ENCODE measurements at regions not wholly inside any gene's neighbourhood (a gene's known extent, or its start where the extent isn't known, plus 50 kb on each side); places are given as distances from the start of the nearest gene placed in this dataset.
A peak's percentile ranks its signal among the peaks of the same experiment; 100 is the strongest.

DNA sequence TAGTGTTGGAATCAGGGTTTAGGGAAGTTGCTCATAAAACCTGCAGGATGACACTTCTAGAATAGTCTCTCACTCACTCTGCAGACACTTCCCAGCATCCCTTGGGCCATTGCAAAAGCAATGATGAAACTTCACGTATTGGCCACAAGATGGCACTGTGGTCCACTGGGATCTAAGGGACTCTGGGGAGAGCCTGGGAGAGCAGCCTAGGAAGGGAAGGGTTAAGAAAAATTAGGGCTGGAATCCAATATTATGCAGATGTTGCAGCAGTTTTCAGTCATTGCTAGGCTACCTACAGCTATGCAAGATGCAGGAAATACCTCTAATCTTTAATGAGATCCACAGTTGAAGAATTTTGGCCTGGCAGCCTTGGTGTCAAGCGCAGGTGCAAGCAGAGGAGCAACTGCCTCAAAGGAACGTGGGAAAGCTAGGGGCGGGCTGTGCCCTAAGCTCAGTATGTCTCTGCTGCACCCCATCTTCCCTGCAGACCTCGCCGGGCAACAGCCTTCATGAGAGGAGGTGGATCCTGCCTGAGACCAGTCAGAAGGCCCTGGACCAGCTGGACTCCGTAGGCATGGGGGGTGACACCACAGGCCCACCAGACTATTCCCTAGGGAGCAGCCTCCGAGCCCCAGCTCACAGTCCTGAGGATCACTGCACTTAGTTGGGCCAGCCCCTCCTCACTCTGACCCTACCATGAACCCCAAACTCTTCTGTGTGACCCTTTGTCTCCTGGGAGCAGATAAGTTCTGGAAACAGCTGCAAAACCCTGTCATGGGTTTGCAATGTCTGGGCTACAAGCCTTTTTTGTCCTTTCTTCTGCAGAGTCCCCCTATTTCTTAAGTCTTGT is 127.9 kb upstream of the PRSS58 start:
- peak; percentile 62 to 79 for DNase-seq (ENCODE audit: low read depth in 2 of 2)
- Histone ChIP-seq H3K4me2 (ENCODE audit: extremely low read depth, insufficient read depth, low read length) (no peak overlapping the region), H4K20me1 (ENCODE audit: control insufficient read depth, extremely low read depth, insufficient read depth, low read length) (no peaks in the 10 kb centered on the region), H3K4me3 (replicated peaks in 1 of 4; ENCODE audit: control extremely low read depth in 1 of 4, insufficient read depth in 1 of 4, low read depth in 3 of 4, low read length in 4 of 4) (no peak overlapping the region), H3K27me3 (ENCODE audit: control insufficient read depth, insufficient read depth, low read length) (no peaks in the 10 kb centered on the region), H3K36me3 (ENCODE audit: control insufficient read depth, insufficient read depth, low read length) (no peaks in the 10 kb centered on the region), H3K9ac (ENCODE audit: insufficient read depth, low read length) (no peak overlapping the region), H3K27ac (ENCODE audit: insufficient read depth, low read length) (no peak overlapping the region), H3K79me2 (ENCODE audit: control insufficient read depth, insufficient read depth, low read length) (no peaks in the 10 kb centered on the region), H3K4me1 (ENCODE audit: control insufficient read depth, extremely low read depth, insufficient read depth, low read length) (no peaks in the 10 kb centered on the region), H2AFZ (ENCODE audit: low read length) (no peak overlapping the region), H3K9me3 (ENCODE audit: control insufficient read depth, insufficient read depth, low read depth, low read length) (no peaks in the 10 kb centered on the region)
- TF ChIP-seq CTCF (conservative IDR thresholded peaks at IDR 0.05 in 1 of 2, IDR thresholded peaks at IDR 0.05 in 1 of 2; ENCODE audit: low read depth in 1 of 2, low read length in 2 of 2) (peak; percentile 84 to 93), EZH2 (IDR thresholded peaks at IDR 0.05; ENCODE audit: low read length, missing control alignments) (no peak)

GRCh38 chr7:142384493-142384922 is 126.7 kb upstream of the PRSS58 start:
- Histone ChIP-seq H3K36me3 (ENCODE audit: control insufficient read depth, insufficient read depth, low read length) (no peaks in the 10 kb centered on the region), H3K4me1 (ENCODE audit: control insufficient read depth, extremely low read depth, insufficient read depth, low read length) (no peaks in the 10 kb centered on the region), H3K9me3 (ENCODE audit: control insufficient read depth, insufficient read depth, low read depth, low read length) (no peaks in the 10 kb centered on the region), H3K4me3 (replicated peaks in 1 of 4; ENCODE audit: control extremely low read depth in 1 of 4, insufficient read depth in 1 of 4, low read depth in 3 of 4, low read length in 4 of 4) (no peak overlapping the region), H3K27me3 (ENCODE audit: control insufficient read depth, insufficient read depth, low read length) (no peaks in the 10 kb centered on the region), H3K27ac (ENCODE audit: insufficient read depth, low read length) (no peak overlapping the region), H3K9ac (ENCODE audit: insufficient read depth, low read length) (no peak overlapping the region), H2AFZ (ENCODE audit: low read length) (no peak overlapping the region), H3K4me2 (ENCODE audit: extremely low read depth, insufficient read depth, low read length) (no peak overlapping the region), H4K20me1 (ENCODE audit: control insufficient read depth, extremely low read depth, insufficient read depth, low read length) (no peaks in the 10 kb centered on the region), H3K79me2 (ENCODE audit: control insufficient read depth, insufficient read depth, low read length) (no peaks in the 10 kb centered on the region)
- no peak for TF ChIP-seq EZH2 (IDR thresholded peaks at IDR 0.05; ENCODE audit: low read length, missing control alignments)
- TF ChIP-seq CTCF (conservative IDR thresholded peaks at IDR 0.05 in 1 of 2, IDR thresholded peaks at IDR 0.05 in 1 of 2; ENCODE audit: low read depth in 1 of 2, low read length in 2 of 2): no peak
- DNase-seq (ENCODE audit: low read depth in 2 of 2): peak; percentile 12 to 85

DNA sequence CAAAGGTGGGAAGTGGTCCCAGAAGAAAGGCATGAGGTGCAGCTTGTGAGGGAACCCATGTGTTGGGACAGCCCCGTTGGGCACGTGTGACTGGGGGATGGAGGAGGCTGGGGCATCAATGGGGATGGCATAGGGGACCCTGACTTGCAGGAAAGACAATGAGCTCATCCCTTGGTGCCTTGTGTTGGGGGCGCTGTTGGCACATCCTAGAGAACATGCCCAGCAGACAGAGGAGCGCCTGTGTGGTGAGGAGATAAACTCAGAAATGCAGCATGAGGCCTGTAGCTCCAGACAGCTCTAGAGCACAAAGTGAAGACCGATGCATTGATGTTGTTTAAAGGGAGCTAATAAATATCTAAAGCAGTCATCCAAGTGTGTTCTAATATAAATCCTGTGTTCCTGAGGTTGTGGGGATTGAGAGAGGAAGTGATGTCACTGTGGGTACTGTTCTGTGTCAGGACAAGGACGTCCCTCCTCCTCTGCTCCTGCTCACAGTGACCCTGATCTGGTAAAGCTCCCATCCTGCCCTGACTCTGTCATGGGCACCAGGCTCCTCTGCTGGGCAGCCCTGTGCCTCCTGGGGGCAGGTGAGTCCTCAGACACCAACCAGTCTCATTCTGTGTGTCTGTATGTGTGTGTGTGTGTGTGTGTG is 126.1 kb upstream of the PRSS58 start:
- H3K79me2 ChIP-seq (ENCODE audit: control insufficient read depth, insufficient read depth, low read length): no peaks in the 10 kb centered on the region
- no peaks in the 10 kb centered on the region for H3K27me3 ChIP-seq (ENCODE audit: control insufficient read depth, insufficient read depth, low read length)
- no peak overlapping the region for H3K4me3 ChIP-seq (replicated peaks in 1 of 4; ENCODE audit: control extremely low read depth in 1 of 4, insufficient read depth in 1 of 4, low read depth in 3 of 4, low read length in 4 of 4)
- H3K36me3 ChIP-seq (ENCODE audit: control insufficient read depth, insufficient read depth, low read length): no peaks in the 10 kb centered on the region
- H3K4me2 ChIP-seq (ENCODE audit: extremely low read depth, insufficient read depth, low read length): no peak overlapping the region
- DNase-seq (ENCODE audit: low read depth in 2 of 2): peak in 1 of 2 donors; percentile 28
- H3K4me1 ChIP-seq (ENCODE audit: control insufficient read depth, extremely low read depth, insufficient read depth, low read length): no peaks in the 10 kb centered on the region
- H3K9me3 ChIP-seq (ENCODE audit: control insufficient read depth, insufficient read depth, low read depth, low read length): no peaks in the 10 kb centered on the region
- H2AFZ ChIP-seq (ENCODE audit: low read length): peak overlapping the region; percentile 50
- H3K27ac ChIP-seq (ENCODE audit: insufficient read depth, low read length): no peak overlapping the region
- H3K9ac ChIP-seq (ENCODE audit: insufficient read depth, low read length): no peak overlapping the region
- H4K20me1 ChIP-seq (ENCODE audit: control insufficient read depth, extremely low read depth, insufficient read depth, low read length): no peaks in the 10 kb centered on the region
- TF ChIP-seq EZH2 (IDR thresholded peaks at IDR 0.05; ENCODE audit: low read length, missing control alignments) (no peak), CTCF (conservative IDR thresholded peaks at IDR 0.05 in 1 of 2, IDR thresholded peaks at IDR 0.05 in 1 of 2; ENCODE audit: low read depth in 1 of 2, low read length in 2 of 2) (no peak)
